Osteocyte (in vitro differentiated cells): ENCODE measurements at regions not wholly inside any gene's neighbourhood (a gene's known extent, or its start where the extent isn't known, plus 50 kb on each side); places are given as distances from the start of the nearest gene placed in this dataset.

Source experiments
- DNase-seq: peaks from one replicate; pipeline ENCODE4 v3.0.0; 2021; ENCODE audit warnings: mixed read lengths; ENCODE audit not compliant: unreplicated experiment; ENCODE audit errors: extremely low spot score
- H3K27ac Mint-ChIP-seq: one replicate; pipeline ENCODE4 v1.8.0; 2021; ENCODE audit warnings: mild to moderate bottlenecking, mixed read lengths; ENCODE audit not compliant: unreplicated experiment
- H3K27me3 Mint-ChIP-seq: one replicate; pipeline ENCODE4 v1.8.0; 2021; ENCODE audit warnings: mixed read lengths; ENCODE audit not compliant: unreplicated experiment
- H3K36me3 Mint-ChIP-seq: one replicate; pipeline ENCODE4 v1.8.0; 2021; ENCODE audit warnings: mixed read lengths; ENCODE audit not compliant: unreplicated experiment
- H3K4me1 Mint-ChIP-seq: one replicate; pipeline ENCODE4 v1.8.0; 2021; ENCODE audit warnings: mixed read lengths; ENCODE audit not compliant: unreplicated experiment
- H3K4me3 Mint-ChIP-seq: one replicate; pipeline ENCODE4 v1.8.0; 2021; ENCODE audit warnings: mild to moderate bottlenecking, moderate library complexity, mixed read lengths; ENCODE audit not compliant: unreplicated experiment
- H3K9me3 Mint-ChIP-seq: one replicate; pipeline ENCODE4 v1.8.0; 2021; ENCODE audit warnings: mixed read lengths; ENCODE audit not compliant: unreplicated experiment
- CTCF ChIP-seq: fragments of 200-600 bp; sonication (generic); IDR thresholded peaks from 2 replicates; pipeline ENCODE4 v1.5.0; 2021; ENCODE audit warnings: antibody characterized with exemption, mild to moderate bottlenecking, moderate library complexity

GRCh38 chr19:28294395-28294794 lies 918.6 kb downstream of the UQCRFS1 start:
- H3K27ac Mint-ChIP-seq, result no peak overlapping the region
- H3K4me1 Mint-ChIP-seq, result peaks cover 27% of the 10 kb centered on the region
- TF ChIP-seq CTCF, result no peak
- no peaks in the 10 kb centered on the region for H3K36me3 Mint-ChIP-seq
- H3K9me3 Mint-ChIP-seq, result peaks cover 4% of the 10 kb centered on the region
- H3K27me3 Mint-ChIP-seq, result no peaks in the 10 kb centered on the region
- no peak overlapping the region for H3K4me3 Mint-ChIP-seq
- DNase-seq, result no peak

GRCh38 chr19:28293685-28294084 lies 919.3 kb downstream of the UQCRFS1 start:
- H3K27me3 Mint-ChIP-seq, result no peaks in the 10 kb centered on the region
- H3K4me3 Mint-ChIP-seq, result no peak overlapping the region
- no peak overlapping the region for H3K27ac Mint-ChIP-seq
- no peaks in the 10 kb centered on the region for H3K36me3 Mint-ChIP-seq
- peaks cover 4% of the 10 kb centered on the region for H3K9me3 Mint-ChIP-seq
- H3K4me1 Mint-ChIP-seq, result peaks cover 31% of the 10 kb centered on the region
- DNase-seq, result no peak
- TF ChIP-seq CTCF, result no peak

- H3K36me3 Mint-ChIP-seq, result no peaks in the 10 kb centered on the region
- no peak for TF ChIP-seq CTCF
- peaks cover 31% of the 10 kb centered on the region for H3K4me1 Mint-ChIP-seq
- no peak for DNase-seq
- H3K4me3 Mint-ChIP-seq, result no peak overlapping the region
- peaks cover 4% of the 10 kb centered on the region for H3K9me3 Mint-ChIP-seq
- no peak overlapping the region for H3K27ac Mint-ChIP-seq
- no peaks in the 10 kb centered on the region for H3K27me3 Mint-ChIP-seq
Measured at GRCh38 chr19:28292822-28293500, 920.0 kb downstream of the UQCRFS1 start.

GRCh38 chr19:28291874-28292273 lies 921.1 kb downstream of the UQCRFS1 start:
- no peak for TF ChIP-seq CTCF
- H3K4me3 Mint-ChIP-seq, result no peak overlapping the region
- peaks cover 11% of the 10 kb centered on the region for H3K9me3 Mint-ChIP-seq
- H3K36me3 Mint-ChIP-seq, result no peaks in the 10 kb centered on the region
- DNase-seq, result no peak
- no peak overlapping the region for H3K27ac Mint-ChIP-seq
- no peaks in the 10 kb centered on the region for H3K27me3 Mint-ChIP-seq
- H3K4me1 Mint-ChIP-seq, result peaks cover 31% of the 10 kb centered on the region

- H3K27ac Mint-ChIP-seq, result no peak overlapping the region
- no peak for TF ChIP-seq CTCF
Measured at GRCh38 chr19:28290963-28291657, 921.8 kb downstream of the UQCRFS1 start.

More at GRCh38 chr19:28290963-28291657, 921.8 kb downstream of the UQCRFS1 start:
- no peaks in the 10 kb centered on the region for H3K27me3 Mint-ChIP-seq
- peaks cover 31% of the 10 kb centered on the region for H3K4me1 Mint-ChIP-seq
- H3K4me3 Mint-ChIP-seq, result no peak overlapping the region
- no peaks in the 10 kb centered on the region for H3K36me3 Mint-ChIP-seq
- DNase-seq, result no peak
- peaks cover 15% of the 10 kb centered on the region for H3K9me3 Mint-ChIP-seq
